Hematopoietic multipotent progenitor cell treated with erythropoietin and hydrocortisone succinate and interleukin-3 and kit ligand, for 6 days (in vitro differentiated cells): ENCODE measurements at regions not wholly inside any gene's neighbourhood (a gene's known extent, or its start where the extent isn't known, plus 50 kb on each side); places are given as distances from the start of the nearest gene placed in this dataset.

Experiments used
- DNase-seq: peaks from one replicate; pipeline ENCODE4 v3.0.0-alpha.2; 2015

DNA sequence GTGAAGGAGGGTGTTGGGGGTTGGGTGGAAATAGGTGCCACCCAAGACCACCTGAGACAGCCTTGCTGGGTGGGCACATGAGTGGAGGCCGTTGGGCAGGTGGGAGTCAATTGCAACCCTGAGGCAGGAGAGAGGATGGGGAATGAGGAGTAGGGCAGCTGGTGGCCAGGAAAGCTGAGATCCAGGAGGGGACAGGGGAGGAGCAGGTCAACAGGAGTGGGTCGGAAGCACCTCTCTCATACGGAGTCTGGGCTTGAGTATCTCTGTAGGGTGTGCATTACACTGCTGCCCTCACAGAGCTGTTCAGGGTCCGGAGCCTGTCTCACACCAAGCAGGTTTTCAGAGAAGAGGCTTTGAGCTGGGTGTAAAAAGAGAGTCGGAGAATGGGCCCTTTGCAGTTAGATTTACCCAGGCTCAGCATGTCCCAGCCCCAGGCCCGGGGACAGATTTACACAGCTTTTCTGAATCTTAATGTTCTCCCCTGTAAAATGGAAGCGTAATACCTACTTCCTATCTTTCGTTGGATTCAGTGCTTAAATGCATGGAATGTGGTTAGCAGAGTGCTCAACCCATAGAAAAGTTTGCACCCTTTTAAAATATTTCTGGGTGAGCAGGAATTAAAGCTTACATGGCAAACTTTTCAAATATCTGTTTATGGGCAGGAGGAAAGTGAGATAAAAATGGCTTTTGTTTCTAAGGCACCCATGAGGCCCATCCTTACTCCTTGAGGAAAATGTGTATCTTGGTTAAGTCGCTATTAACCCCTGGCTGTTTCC is 144.0 kb upstream of the MYCN start:
- DNase-seq = no peak

DNA sequence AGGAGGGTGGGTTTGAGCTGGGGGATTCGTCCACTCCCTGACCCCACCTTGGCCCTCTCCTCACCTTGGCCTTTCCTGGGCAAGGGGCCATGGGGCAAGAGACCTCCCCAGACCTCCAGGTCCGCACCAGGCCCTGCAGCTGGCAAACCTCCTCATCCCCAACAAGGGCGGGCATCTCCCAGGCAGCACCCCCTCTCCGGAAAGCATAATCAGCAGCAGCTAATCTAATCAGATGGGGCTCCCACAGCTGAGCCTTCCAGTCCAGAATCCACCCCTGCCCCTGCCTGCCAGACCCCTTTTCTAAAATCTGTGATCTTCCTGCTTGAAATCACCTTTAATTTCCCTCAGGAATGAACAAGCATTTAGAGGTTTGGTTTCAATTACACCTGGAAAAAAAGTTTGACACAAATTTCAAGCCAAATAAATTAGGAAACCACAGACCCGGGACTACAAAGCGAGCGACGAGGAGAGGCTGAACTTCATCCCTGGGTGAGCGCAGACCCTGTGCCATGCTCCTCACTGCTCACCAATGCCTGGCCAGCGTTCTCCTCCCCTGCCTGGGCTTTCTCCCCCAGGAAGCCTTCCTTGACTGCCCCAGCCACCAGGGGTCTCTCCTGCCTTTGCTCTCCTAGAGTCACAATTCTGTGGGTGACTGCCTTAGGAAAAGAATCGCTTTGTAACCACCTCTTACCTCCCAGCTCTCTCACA is 143.0 kb upstream of the MYCN start:
- DNase-seq = peak; percentile 16

- no peak for DNase-seq
These were observed 142.4 kb upstream of the MYCN start for GRCh38 chr2:15797939-15798281.

GRCh38 chr2:15798701-15799431 is 141.5 kb upstream of the MYCN start:
- DNase-seq = no peak

DNA sequence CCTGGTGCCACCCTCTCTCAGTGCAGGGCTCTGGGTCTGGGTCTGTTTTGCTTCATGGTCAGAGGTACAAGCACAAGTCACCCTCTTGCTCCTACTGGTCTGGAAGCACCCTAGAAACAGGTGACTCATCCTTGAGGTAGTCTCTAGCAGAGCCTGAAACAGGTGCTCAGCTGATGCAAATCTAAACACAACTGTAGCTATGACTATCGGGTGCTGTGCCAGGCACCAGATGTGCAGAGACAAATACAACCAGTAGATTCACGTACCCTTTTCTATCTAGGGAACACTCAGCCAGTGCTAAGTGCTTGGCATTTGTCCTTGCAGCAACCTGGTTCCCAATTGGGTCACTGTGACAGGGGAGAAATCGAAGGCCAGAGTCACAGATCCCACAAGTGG is 140.9 kb upstream of the MYCN start:
- no peak for DNase-seq

- no peak for DNase-seq
These were observed 139.6 kb upstream of the MYCN start for GRCh38 chr2:15800495-15801329.

- DNase-seq = no peak
These were observed 138.9 kb upstream of the MYCN start for GRCh38 chr2:15801439-15801838.

- DNase-seq = no peak
These were observed 138.4 kb upstream of the MYCN start for GRCh38 chr2:15801904-15802303.

GRCh38 chr2:15802657-15803542 is 137.4 kb upstream of the MYCN start:
- DNase-seq = no peak

DNA sequence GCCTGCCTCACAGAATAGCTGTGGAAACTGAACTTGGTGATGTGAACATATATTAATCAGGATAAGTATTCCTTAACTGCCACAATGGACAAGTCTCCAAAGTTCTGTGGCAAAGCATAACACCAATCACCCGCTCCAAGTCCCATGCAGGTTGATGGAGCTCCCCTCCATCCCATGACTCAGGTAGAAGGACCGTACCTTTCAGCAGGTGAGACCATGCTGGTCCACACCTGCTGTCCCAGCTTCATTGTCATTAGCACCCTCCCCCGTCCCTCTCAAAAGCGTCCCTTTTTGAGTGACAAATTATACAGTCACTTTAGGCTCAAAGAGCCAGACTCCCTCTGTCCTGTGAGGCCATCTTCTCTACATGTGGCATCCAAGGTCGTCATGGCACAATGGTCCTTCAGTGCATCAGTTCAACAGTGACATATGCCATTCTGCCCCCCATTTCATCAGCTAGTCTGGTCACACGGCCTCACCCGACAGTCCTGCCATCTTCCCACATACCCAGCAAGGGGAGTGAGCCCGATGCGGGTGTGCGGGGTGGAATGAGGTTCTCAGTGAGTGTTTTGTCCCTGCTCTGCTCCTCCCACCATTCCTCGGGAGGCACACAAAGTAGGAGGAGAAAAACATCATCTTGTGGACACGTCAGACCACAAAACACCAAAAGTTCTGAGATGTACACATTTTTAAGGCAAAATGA is 136.7 kb upstream of the MYCN start:
- DNase-seq = no peak

DNA sequence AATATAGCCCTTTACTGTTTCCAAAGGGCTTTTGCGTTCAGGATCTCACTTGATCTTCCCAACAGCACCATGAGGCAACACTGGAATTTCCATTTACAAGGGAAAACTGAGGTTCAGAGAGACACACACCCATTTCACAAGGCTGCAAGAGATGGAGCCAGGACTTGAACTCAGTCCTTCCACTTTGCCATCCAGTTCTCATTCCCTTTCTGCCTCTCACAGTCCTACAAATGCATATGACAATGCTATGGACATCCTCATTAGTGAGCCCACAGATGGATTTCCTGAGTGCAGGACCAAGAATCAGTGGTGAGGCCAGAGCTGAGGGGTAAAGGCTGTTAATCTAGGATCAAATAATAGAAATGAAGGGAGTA is 136.1 kb upstream of the MYCN start:
- no peak for DNase-seq

GRCh38 chr2:15804691-15805090 is 135.7 kb upstream of the MYCN start:
- DNase-seq = no peak

GRCh38 chr2:15805206-15805605 is 135.1 kb upstream of the MYCN start:
- no peak for DNase-seq

- no peak for DNase-seq
These were observed 134.6 kb upstream of the MYCN start for GRCh38 chr2:15805772-15806171.

- no peak for DNase-seq
These were observed 133.4 kb upstream of the MYCN start for GRCh38 chr2:15806801-15807417.

GRCh38 chr2:15807418-15808203 is 132.7 kb upstream of the MYCN start:
- DNase-seq = no peak

DNA sequence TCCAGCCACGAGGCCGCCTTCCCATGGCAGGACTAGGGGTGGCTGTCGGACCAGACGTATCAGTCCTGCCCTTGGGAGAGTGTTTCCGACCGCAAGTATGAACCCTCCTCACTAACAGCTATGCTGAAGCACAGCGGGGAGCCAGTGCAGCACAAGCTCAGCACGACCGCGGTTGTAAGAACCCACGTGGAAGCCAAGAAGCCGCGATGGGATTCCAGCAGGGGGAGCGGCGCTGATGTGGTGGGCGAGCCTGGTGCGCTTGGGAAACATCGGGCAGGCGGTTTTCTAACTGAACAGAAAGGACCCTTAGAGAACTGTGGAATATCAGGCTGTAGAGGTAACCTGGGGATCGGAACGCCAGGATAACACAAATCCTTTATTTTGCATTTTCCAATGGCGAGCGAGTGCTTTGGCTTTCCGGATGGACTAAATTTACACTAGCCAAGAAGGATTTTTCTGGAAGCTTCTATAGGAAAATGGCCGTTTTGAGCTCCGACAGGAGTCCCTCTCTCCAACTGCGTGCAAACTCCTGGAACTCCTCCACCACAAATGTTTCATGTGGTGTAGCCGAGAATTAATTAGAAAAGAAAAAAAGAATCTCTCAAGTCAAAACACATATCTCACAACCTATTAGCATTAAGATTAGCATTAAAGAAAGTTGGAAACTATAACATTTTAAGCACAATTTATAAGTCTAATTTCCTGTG is 132.0 kb upstream of the MYCN start:
- DNase-seq = no peak

- no peak for DNase-seq
These were observed 131.4 kb upstream of the MYCN start for GRCh38 chr2:15808944-15809343.

DNA sequence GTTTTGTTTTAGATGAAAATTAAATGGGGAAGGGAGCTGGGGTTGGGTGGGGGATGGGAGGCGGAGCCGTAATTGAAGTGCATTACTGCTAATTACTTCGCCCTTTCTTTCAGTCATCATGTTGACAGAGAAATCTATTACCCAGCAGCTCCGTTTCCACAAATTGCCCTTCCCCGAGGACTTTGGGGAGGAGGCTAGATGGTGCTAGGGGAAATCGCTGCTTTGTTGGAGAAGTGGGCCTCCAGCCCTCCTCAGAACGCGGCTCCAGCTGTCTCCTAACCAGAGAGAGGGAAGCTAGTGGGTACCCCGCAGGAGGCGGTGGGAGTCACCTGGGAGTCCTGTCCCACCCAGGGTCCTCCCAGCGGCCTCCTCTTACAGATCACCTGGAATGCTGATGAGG is 130.9 kb upstream of the MYCN start:
- no peak for DNase-seq
